OCI-LY3 (cell line): ENCODE measurements at regions not wholly inside any gene's neighbourhood (a gene's known extent, or its start where the extent isn't known, plus 50 kb on each side); places are given as distances from the start of the nearest gene placed in this dataset.

Source experiments
- CTCF ChIP-seq: fragments of 200-600, 300-600 bp; sonication (generic); IDR thresholded peaks from 2 replicates; pipeline ENCODE4 v1.5.1; 2014; ENCODE audit warnings: antibody characterized with exemption, low read length, low read depth
- EZH2phosphoT487 ChIP-seq: fragments of 200-600 bp; shearing (Covaris generic); IDR thresholded peaks from 2 replicates; pipeline ENCODE4 v1.6.1; 2018; ENCODE audit warnings: antibody characterized with exemption, mixed run types, low read depth

GRCh38 chr1:242802973-242803372, 278.5 kb upstream of the PLD5 start:
- no peak for TF ChIP-seq EZH2phosphoT487
- TF ChIP-seq CTCF, result no peak
